GM19035 (cell line): ENCODE measurements at regions not wholly inside any gene's neighbourhood (a gene's known extent, or its start where the extent isn't known, plus 50 kb on each side); places are given as distances from the start of the nearest gene placed in this dataset.
A peak's percentile ranks its signal among the peaks of the same experiment; 100 is the strongest.
"Not testable (repeated sequence)": the region's sequence is repeated elsewhere in the genome, so short reads cannot be mapped to it uniquely, and the experiment has no call there.

Source experiments
- ATAC-seq: cut with Tn5 transposase; IDR thresholded peaks from one replicate; pipeline ENCODE4 v1.9.1; 2021; ENCODE audit not compliant: unreplicated experiment

GRCh38 chr10:9158675-9159074 is 1104.2 kb downstream of the GATA3 start:
- ATAC-seq: no peak

GRCh38 chr10:9160275-9160674 is 1105.8 kb downstream of the GATA3 start:
- no peak for ATAC-seq

GRCh38 chr10:9163699-9164098 is 1109.2 kb downstream of the GATA3 start:
- ATAC-seq: no peak

GRCh38 chr10:9166770-9167169 is 1112.3 kb downstream of the GATA3 start:
- ATAC-seq: no peak

GRCh38 chr10:9172276-9172675 is 1117.8 kb downstream of the GATA3 start:
- ATAC-seq: no peak

GRCh38 chr10:9175200-9175599 is 1120.7 kb downstream of the GATA3 start:
- no peak for ATAC-seq

- ATAC-seq: not testable (repeated sequence)
These were observed 1128.9 kb downstream of the GATA3 start for GRCh38 chr10:9183197-9183880.

DNA sequence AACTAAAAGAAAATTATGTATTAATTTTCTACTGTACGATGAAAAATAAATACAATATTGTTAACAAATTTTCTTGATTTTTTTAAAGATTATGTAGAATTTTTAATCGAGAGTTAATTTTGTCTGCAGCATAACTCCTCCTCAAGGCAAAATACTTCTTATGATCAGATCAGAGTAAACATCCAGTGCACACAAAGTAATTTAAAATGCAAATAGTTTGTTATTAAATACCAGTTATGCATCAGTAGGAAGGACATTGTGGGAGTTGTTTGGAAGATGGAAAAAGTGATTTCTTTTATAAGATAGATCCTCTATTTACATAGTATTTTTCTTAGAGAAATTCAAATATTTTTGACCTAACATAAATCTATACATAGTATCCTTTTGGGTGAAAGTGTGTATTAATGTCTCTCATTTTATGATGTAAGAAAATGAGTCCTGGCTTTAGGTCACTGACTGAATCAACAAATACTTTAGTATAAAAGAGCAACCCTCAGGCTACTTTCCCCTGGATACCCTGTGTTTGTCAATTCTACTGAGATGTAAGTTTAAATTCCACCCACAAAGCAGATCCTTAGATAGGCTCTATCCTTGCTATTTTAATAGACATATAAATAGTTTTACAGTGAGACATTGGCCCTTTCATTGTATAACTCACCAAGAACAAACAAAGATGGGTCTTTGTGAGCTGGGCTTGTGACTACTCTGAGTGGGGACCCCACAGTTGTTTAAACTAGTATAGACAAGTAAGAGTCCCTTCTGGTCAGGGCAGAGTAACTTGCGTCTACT is 1133.7 kb downstream of the GATA3 start:
- no peak for ATAC-seq

- no peak for ATAC-seq
These were observed 1135.0 kb downstream of the GATA3 start for GRCh38 chr10:9189448-9189847.

DNA sequence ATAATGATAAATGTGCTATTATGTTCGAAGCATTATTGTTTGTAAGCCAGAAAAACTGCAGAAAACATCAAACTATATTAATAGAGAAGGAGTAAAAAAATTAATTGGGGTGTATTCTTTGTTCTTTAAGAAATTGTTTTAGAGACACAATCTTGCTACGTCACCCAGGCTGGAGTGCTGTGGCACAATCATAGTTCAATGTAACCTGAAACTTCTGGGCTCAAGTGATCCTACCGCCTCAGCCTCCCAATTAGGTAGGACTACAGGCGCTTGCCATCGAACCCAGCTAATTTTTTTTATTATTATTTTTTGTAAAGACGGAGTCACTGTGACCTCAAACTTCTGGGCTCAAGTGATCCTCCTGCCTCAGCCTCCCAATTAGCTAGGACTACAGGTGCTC is 1138.6 kb downstream of the GATA3 start:
- ATAC-seq: no peak

GRCh38 chr10:9195385-9195784 is 1140.9 kb downstream of the GATA3 start:
- no peak for ATAC-seq

GRCh38 chr10:9198611-9199010 is 1144.1 kb downstream of the GATA3 start:
- no peak for ATAC-seq

DNA sequence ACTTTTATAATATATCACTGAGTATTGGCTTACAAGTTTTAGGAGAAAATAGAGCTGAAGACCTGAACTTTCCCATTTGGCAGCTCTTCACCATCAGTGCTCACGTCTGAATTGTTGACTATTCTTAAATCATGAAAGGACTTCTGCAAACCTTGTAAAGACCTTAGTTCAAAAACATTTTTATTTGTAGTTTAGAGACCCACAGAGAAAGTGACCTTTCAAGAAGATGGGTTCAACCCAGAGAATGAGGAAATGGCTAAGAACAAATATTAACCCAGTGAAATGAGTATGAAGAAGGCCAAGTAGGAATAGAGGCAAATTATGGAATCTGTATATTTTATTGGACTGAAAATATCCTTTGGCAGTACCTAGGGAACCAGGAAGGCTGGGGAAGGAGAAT is 1151.1 kb downstream of the GATA3 start:
- ATAC-seq: no peak

GRCh38 chr10:9209105-9209798 is 1154.8 kb downstream of the GATA3 start:
- peak; percentile 90 for ATAC-seq

- no peak for ATAC-seq
These were observed 1156.7 kb downstream of the GATA3 start for GRCh38 chr10:9211228-9211627.

DNA sequence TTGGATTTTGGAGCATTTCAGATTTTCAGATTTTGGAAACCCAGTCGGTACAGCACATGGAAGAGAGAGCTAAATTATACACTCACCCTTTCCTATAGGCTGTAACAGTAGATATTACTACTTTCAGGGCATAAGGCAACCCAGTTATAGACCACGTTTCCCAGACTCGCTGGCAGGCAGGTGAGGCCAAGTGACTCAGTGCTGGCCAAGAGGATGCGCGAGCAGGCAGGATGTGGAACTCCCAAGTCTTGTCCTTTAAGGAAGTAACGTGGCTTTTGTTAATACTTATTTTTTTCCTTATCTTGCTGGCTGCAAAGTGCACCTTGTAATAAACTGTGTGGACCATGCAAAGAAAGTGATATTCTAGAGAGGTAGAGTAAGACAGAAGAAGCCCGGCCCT is 1160.1 kb downstream of the GATA3 start:
- ATAC-seq: no peak

- ATAC-seq: no peak
These were observed 1160.6 kb downstream of the GATA3 start for GRCh38 chr10:9215121-9215520.

DNA sequence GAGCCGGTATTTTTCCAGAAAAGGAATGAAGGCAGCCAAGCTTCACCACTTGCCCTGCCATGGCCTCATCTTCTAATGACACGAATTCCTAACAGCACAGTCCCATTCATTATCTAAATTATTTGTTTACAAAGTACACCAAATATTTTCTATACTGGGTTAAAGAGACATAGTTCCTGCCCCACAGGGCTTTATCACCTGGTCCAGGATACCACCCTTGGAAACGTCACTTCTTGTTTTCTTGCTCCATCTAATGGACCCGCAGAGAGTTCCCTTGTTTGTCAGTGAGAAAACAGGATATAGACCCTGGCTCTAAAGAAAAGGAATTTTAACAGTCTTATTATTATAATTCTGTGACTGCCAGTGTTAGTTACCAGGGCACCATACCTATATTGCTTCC is 1165.4 kb downstream of the GATA3 start:
- no peak for ATAC-seq

GRCh38 chr10:9222917-9223316 is 1168.4 kb downstream of the GATA3 start:
- ATAC-seq: no peak

DNA sequence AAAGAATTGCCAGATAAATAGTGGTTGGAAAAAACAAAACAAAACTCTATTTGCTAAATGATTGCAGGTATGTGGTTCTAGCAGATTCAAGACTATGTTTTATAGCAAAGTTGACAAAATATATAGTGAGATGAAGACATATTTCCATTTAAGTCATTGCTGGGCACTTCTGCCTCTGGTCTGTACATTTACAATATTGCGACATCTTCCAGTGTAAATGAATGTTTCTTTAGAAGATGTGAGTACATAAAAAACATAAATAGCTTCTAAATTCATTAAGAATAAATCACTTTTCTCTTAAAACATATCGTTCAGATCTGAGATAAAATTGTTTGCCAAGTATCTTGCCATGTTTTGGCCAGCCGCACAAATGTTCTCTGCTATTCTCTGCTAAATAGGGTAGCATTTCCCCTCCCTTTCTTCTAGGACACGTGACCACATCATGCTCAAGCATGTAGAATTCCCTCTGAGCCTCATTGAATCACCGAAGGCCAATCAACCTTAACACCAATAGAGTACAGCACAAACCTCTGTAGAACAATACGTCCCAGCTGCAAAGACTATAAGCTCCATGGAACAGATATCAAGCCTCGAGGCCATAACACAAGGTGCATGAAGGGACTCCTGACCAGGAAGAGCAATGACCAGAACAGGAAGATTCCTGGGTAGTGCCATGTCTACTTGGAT is 1173.3 kb downstream of the GATA3 start:
- ATAC-seq: no peak

- no peak for ATAC-seq
These were observed 1174.3 kb downstream of the GATA3 start for GRCh38 chr10:9228771-9229170.
